ENCODE measurements at regions not wholly inside any gene's neighbourhood (a gene's known extent, or its start where the extent isn't known, plus 50 kb on each side); places are given as distances from the start of the nearest gene placed in this dataset.

GRCh38 chr11:128346804-128347203 is 240.6 kb downstream of the ETS1 start:
- no peak for ATAC-seq (replicated peaks)
- Mint-ChIP-seq H3K27me3 (no peaks in the 10 kb centered on the region), H3K4me3 (no peak overlapping the region), H3K36me3 (no peaks in the 10 kb centered on the region), H3K9me3 (no peaks in the 10 kb centered on the region), H3K4me1 (peaks cover 30 to 38% of the 10 kb centered on the region in 2 donors), H3K27ac (no peak overlapping the region)
- DNase-seq, result no peak

GRCh38 chr11:128345316-128345715 is 242.0 kb downstream of the ETS1 start:
- H3K4me3 Mint-ChIP-seq, result no peak overlapping the region

DNA sequence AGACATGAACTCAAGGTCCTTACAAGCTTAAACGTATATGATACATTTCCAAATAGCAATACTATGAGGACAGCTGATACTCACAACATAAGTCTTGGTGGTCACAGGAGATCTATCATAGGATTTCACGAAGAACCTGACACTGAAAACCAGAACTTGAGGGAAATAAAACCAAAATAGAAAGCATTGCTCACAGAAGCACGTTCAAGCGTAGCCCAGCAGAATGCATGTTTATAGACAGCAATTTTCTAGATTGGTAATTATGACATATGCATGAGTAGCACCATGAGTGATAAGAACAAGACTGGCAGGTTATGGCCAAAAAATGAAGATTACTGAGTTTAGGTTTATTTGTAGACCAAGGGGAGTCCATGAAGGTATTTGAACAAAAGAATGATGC is 243.5 kb downstream of the ETS1 start:
- H3K36me3 Mint-ChIP-seq, result no peaks in the 10 kb centered on the region
- ATAC-seq (replicated peaks) (peak; percentile 35 to 38), DNase-seq (no peak)
- no peak overlapping the region for H3K27ac Mint-ChIP-seq
- no peaks in the 10 kb centered on the region for H3K9me3 Mint-ChIP-seq
- peaks cover 27% of the 10 kb centered on the region in 2 donors for H3K4me1 Mint-ChIP-seq
- no peak overlapping the region for H3K4me3 Mint-ChIP-seq
- no peaks in the 10 kb centered on the region for H3K27me3 Mint-ChIP-seq

More at GRCh38 chr11:128345316-128345715, 242.0 kb downstream of the ETS1 start:
- Mint-ChIP-seq H3K9me3 (no peaks in the 10 kb centered on the region), H3K27me3 (no peaks in the 10 kb centered on the region), H3K27ac (no peak overlapping the region), H3K36me3 (no peaks in the 10 kb centered on the region), H3K4me1 (peaks cover 34 to 37% of the 10 kb centered on the region in 2 donors)
- DNase-seq (no peak), ATAC-seq (replicated peaks) (no peak)

- ATAC-seq (replicated peaks) (peak; percentile 25 to 32), DNase-seq (no peak)
- Mint-ChIP-seq H3K9me3 (no peaks in the 10 kb centered on the region), H3K27me3 (no peaks in the 10 kb centered on the region), H3K4me3 (peak overlapping the region in 1 of 2 donors; percentile 11), H3K36me3 (no peaks in the 10 kb centered on the region), H3K27ac (peak overlapping the region; percentile 91), H3K4me1 (peaks cover 27% of the 10 kb centered on the region in 2 donors)
Observed at GRCh38 chr11:128343135-128343514, 244.2 kb downstream of the ETS1 start.

DNA sequence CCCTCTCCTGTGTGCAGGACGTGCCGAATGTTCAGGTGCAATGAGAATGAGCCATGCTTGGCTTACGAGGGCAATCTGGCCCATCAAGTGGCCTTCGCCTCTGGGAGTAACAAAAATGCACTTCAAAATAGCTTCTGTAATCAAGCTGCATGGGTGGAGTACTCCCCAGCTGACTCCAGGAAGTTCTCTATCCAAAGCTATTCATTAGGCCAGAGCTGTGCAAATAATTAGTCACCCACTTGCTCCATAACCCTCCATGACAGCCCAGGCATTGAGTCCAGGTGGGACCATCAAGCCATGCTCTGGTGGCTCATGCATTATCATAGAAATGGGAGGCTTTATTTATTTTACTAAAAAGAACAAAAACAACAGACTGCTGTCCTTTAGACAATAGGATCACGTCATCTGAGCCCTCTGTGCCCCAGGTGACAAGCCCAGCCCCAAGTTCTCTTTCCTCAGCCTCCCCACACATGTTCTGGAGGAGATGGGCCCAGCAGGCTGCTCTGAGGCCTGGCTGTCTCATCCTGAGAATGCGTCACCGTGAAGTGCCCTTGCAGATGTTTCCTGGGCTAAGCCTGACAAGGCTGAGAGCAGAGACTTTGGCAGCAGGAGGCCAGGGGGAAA is 244.7 kb downstream of the ETS1 start:
- Mint-ChIP-seq H3K4me1 (peaks cover 24 to 27% of the 10 kb centered on the region in 2 donors), H3K27me3 (no peaks in the 10 kb centered on the region), H3K9me3 (no peaks in the 10 kb centered on the region), H3K36me3 (no peaks in the 10 kb centered on the region), H3K4me3 (peak overlapping the region in 1 of 2 donors; percentile 11), H3K27ac (peak overlapping the region; percentile 91)
- ATAC-seq (replicated peaks) (peak; percentile 94 to 96), DNase-seq (peak; percentile 80)

GRCh38 chr11:128341280-128342248 is 245.8 kb downstream of the ETS1 start:
- no peaks in the 10 kb centered on the region for H3K36me3 Mint-ChIP-seq
- peaks cover 24 to 31% of the 10 kb centered on the region in 2 donors for H3K4me1 Mint-ChIP-seq
- H3K9me3 Mint-ChIP-seq, result no peaks in the 10 kb centered on the region
- ATAC-seq (replicated peaks) (no peak), DNase-seq (no peak)
- H3K27ac Mint-ChIP-seq, result peak overlapping the region; percentile 68
- no peak overlapping the region for H3K4me3 Mint-ChIP-seq
- H3K27me3 Mint-ChIP-seq, result no peaks in the 10 kb centered on the region

GRCh38 chr11:128339792-128340191 is 247.6 kb downstream of the ETS1 start:
- Mint-ChIP-seq H3K27ac (no peak overlapping the region), H3K36me3 (no peaks in the 10 kb centered on the region), H3K4me1 (peaks cover 25 to 39% of the 10 kb centered on the region in 2 donors), H3K4me3 (no peak overlapping the region), H3K27me3 (no peaks in the 10 kb centered on the region), H3K9me3 (no peaks in the 10 kb centered on the region)
- ATAC-seq (replicated peaks) (no peak), DNase-seq (no peak)

DNA sequence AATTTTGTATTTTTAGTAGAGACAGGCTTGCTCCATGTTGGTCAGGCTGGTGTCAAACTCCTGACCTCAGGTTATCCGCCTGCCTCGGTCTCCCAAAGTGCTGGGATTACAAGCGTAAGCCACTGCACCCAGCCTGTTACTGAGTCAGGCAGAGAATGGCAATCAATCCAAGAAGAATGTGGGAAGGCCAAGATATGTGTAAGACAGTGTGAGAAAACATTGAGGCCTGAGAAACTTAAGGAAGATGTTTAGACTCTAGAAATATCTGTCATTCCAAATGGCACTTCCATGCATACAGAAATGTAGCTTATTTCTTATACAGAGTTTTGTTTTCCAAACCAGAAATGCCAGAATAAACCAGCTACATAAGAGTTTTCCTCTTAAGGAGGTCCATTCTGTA is 248.5 kb downstream of the ETS1 start:
- H3K36me3 Mint-ChIP-seq, result no peaks in the 10 kb centered on the region
- no peaks in the 10 kb centered on the region for H3K9me3 Mint-ChIP-seq
- DNase-seq (no peak), ATAC-seq (replicated peaks) (no peak)
- H3K27me3 Mint-ChIP-seq, result no peaks in the 10 kb centered on the region
- H3K27ac Mint-ChIP-seq, result no peak overlapping the region
- H3K4me1 Mint-ChIP-seq, result peaks cover 24 to 39% of the 10 kb centered on the region in 2 donors
- no peak overlapping the region for H3K4me3 Mint-ChIP-seq

- no peak for DNase-seq
- no peak for ATAC-seq (replicated peaks)
- Mint-ChIP-seq H3K4me1 (peaks cover 12 to 28% of the 10 kb centered on the region in 2 donors), H3K36me3 (no peaks in the 10 kb centered on the region), H3K4me3 (no peak overlapping the region), H3K27me3 (no peaks in the 10 kb centered on the region), H3K27ac (no peak overlapping the region), H3K9me3 (no peaks in the 10 kb centered on the region)
Observed at GRCh38 chr11:128336203-128336602, 251.2 kb downstream of the ETS1 start.

DNA sequence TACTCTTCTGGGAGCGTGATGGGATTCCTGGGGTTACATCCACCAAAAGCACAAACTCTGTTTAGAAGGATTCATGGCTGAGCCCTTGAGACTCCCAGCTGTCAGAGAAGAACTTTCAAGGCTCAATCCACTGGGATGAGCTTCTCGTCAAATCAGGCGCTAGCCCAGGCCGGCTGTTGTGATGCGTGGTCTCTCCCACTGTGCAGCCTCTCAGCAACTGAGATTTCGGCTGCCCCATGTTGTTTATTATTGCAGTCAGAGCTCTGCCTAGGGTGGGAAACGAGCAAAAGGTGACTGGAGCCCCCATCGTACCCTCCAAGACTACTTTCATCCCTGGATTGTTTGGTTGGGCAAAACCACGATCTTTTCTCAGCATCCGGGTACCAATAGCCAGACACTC is 251.6 kb downstream of the ETS1 start:
- H3K4me3 Mint-ChIP-seq, result no peak overlapping the region
- H3K27ac Mint-ChIP-seq, result no peak overlapping the region
- DNase-seq (no peak), ATAC-seq (replicated peaks) (no peak)
- peaks cover 16 to 32% of the 10 kb centered on the region in 2 donors for H3K4me1 Mint-ChIP-seq
- H3K36me3 Mint-ChIP-seq, result no peaks in the 10 kb centered on the region
- no peaks in the 10 kb centered on the region for H3K9me3 Mint-ChIP-seq
- no peaks in the 10 kb centered on the region for H3K27me3 Mint-ChIP-seq

DNA sequence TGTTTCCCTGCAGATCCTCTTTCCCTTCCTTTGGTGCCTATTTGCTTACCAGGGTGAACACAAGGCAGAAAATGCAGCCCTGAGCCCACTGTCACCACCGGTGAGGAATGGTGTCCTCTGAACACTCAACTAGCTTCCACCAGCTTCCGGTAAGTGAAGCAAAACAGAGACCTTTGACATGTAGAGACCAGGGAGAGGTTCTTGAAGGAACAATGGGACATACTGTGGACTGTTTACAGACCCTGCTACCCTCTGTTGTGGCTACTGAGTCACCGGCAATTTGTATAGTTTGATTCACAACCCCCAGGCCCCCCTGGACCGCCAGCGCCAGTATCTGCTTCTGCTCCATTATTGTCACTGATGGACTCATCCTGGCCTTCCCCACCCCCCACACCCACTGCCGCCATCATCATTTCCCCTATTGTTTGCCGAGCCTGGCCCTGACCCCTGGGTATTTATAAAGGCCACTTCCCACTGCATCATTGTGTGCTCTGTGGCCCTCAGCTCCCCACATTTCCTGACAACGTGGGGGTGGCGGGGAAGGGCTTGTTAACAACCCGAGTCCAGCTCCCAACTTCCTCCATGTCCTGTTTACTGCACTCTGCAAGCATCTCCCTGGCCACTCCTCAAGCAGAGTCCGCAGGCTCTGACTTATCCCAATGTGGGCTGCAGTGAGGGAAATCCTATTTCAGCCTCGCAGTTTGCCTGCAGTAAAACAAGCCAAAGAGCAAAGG is 252.9 kb downstream of the ETS1 start:
- Mint-ChIP-seq H3K27ac (peak overlapping the region; percentile 33), H3K4me1 (peaks cover 25 to 45% of the 10 kb centered on the region in 2 donors), H3K4me3 (no peak overlapping the region), H3K9me3 (no peaks in the 10 kb centered on the region), H3K27me3 (no peaks in the 10 kb centered on the region), H3K36me3 (no peaks in the 10 kb centered on the region)
- DNase-seq (no peak), ATAC-seq (replicated peaks) (no peak)

DNA sequence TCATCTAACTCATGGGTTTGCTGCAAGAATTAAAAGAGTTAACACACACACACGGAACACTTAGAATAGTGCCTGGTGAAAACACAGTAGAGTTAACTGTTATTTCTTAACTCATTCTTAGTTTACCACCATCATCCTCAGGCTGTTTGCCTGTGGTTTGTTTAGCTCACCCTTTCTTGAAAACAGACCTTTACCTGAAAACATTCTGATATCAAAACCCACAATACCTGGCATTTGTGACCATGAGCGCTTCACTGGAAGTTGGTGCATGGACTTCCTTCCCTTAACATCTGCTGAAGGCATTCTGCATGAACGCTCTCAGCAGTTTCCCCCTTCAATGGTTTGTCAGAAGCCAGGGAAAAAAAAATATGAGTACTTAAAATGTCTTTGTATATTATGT is 256.0 kb downstream of the ETS1 start:
- no peaks in the 10 kb centered on the region for H3K36me3 Mint-ChIP-seq
- H3K27ac Mint-ChIP-seq, result peak overlapping the region; percentile 26
- H3K9me3 Mint-ChIP-seq, result no peaks in the 10 kb centered on the region
- ATAC-seq (replicated peaks) (peak; percentile 57 to 63), DNase-seq (no peak)
- peak overlapping the region in 1 of 2 donors; percentile 8 for H3K4me3 Mint-ChIP-seq
- peaks cover 34 to 63% of the 10 kb centered on the region in 2 donors for H3K4me1 Mint-ChIP-seq
- no peaks in the 10 kb centered on the region for H3K27me3 Mint-ChIP-seq

DNA sequence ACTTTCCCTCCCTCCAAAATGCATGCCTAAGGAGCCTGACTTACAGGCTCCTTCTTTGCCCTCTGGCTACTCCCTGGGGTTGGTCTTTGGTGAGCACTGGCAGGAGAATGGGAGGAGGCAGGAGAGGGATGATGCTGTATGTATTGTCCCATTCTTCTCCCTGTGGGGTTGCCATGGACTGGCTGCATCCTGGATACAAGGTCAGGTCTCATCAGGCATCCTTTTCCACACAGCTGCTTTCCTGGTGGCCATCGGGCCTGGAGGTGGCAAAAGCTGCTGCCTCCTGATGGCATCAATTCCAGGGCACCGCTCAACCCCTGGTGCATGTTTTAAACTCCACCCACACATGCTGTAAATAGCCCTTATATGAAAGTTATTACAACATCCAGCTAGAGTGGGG is 257.2 kb downstream of the ETS1 start:
- Mint-ChIP-seq H3K9me3 (no peaks in the 10 kb centered on the region), H3K4me1 (peaks cover 34 to 60% of the 10 kb centered on the region in 2 donors), H3K4me3 (no peak overlapping the region), H3K27me3 (no peaks in the 10 kb centered on the region), H3K27ac (peak overlapping the region; percentile 70), H3K36me3 (no peaks in the 10 kb centered on the region)
- no peak for ATAC-seq (replicated peaks)
- DNase-seq, result no peak

- Mint-ChIP-seq H3K27me3 (no peaks in the 10 kb centered on the region), H3K4me1 (peaks cover 38 to 66% of the 10 kb centered on the region in 2 donors), H3K36me3 (no peaks in the 10 kb centered on the region), H3K9me3 (no peaks in the 10 kb centered on the region), H3K27ac (peak overlapping the region; percentile 86), H3K4me3 (peak overlapping the region; percentile 30 to 39)
- DNase-seq (no peak), ATAC-seq (replicated peaks) (peak; percentile 56 to 65)
Observed at GRCh38 chr11:128328955-128329551, 258.3 kb downstream of the ETS1 start.
